ENCODE measurements at regions not wholly inside any gene's neighbourhood (a gene's known extent, or its start where the extent isn't known, plus 50 kb on each side); places are given as distances from the start of the nearest gene placed in this dataset.

GRCh38 chr1:181394766-181395165 lies 88.6 kb upstream of the CACNA1E start:
- no peak for TF ChIP-seq CTCF (IDR thresholded peaks at IDR 0.05; ENCODE audit: insufficient read depth, low read depth, low read length)
- no peak for TF ChIP-seq EZH2 (IDR thresholded peaks at IDR 0.05; ENCODE audit: insufficient read depth, low read length)
